Vagina (tissue), 2 donors: ENCODE measurements at regions not wholly inside any gene's neighbourhood (a gene's known extent, or its start where the extent isn't known, plus 50 kb on each side); places are given as distances from the start of the nearest gene placed in this dataset.

Experiments used
- CTCF ChIP-seq, 3 experiments: fragments of 450-650 bp in 2 of 3; fragments of 200-600 bp in 1 of 3; sonication (generic) in 1 of 3; IDR thresholded peaks; one replicate each; pipeline ENCODE4 v1.5.1; 2017 to 2019; ENCODE audit warnings: antibody characterized with exemption in 3 of 3, mild to moderate bottlenecking in 2 of 3, moderate library complexity in 2 of 3
- POLR2A ChIP-seq, 2 donors: fragments of 450-650 bp; IDR thresholded peaks; one replicate each; pipeline ENCODE4 v1.6.1; 2017; ENCODE audit warnings: antibody characterized with exemption in 2 of 2, mild to moderate bottlenecking in 2 of 2, moderate library complexity in 2 of 2
- POLR2AphosphoS5 ChIP-seq, 2 donors: sonication (generic); formaldehyde crosslinking; IDR thresholded peaks; one replicate each; pipeline ENCODE4 v1.9.0; 2017; ENCODE audit warnings: antibody characterized with exemption in 2 of 2, mild to moderate bottlenecking in 2 of 2, low read depth in 1 of 2; ENCODE audit not compliant: insufficient read depth in 1 of 2

DNA sequence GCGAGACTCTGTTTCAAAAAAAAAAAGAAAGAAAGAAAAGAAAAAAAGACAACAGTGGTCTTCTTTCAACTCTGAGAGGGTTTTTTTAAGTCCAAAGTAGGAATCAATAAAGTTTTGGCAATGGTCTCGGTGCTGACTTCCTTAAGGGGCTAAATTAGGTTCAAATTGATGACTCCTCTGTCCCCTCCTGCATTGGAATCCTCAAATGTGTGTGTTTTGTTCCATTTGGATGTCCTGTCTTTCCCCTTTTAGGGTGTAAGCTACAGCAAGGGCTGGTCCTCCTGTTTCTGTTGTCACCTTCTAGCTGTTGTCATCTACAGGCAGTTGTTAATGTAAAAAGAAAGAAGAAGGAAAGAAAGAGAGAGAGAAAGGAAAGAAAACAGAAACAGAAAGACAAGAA is 54.4 kb downstream of the PABIR2 start:
- no peak for TF ChIP-seq CTCF (IDR thresholded peaks at IDR 0.05)
- TF ChIP-seq POLR2AphosphoS5 (IDR thresholded peaks at IDR 0.05; ENCODE audit: insufficient read depth in 1 of 2, low read depth in 1 of 2): no peak
- TF ChIP-seq POLR2A (IDR thresholded peaks at IDR 0.05): no peak
